ENCODE measurements at regions not wholly inside any gene's neighbourhood (a gene's known extent, or its start where the extent isn't known, plus 50 kb on each side); places are given as distances from the start of the nearest gene placed in this dataset.

- TF ChIP-seq CTCF (IDR thresholded peaks at IDR 0.05; ENCODE audit: poor library complexity, severe bottlenecking): no peak
- TF ChIP-seq RAD21 (conservative IDR thresholded peaks at IDR 0.05): no peak
- TF ChIP-seq EZH2 (IDR thresholded peaks at IDR 0.05; ENCODE audit: borderline replicate concordance, insufficient read depth, low read length, poor library complexity, severe bottlenecking): no peak
- TF ChIP-seq SMC3 (conservative IDR thresholded peaks at IDR 0.05; ENCODE audit: poor library complexity): no peak
- TF ChIP-seq POLR2AphosphoS5 (IDR thresholded peaks at IDR 0.05): no peak
- TF ChIP-seq EP300 (conservative IDR thresholded peaks at IDR 0.05; ENCODE audit: poor library complexity, severe bottlenecking): no peak
- TF ChIP-seq REST (IDR thresholded peaks at IDR 0.05; ENCODE audit: borderline replicate concordance): no peak
- no peak for TF ChIP-seq TAF1 (IDR thresholded peaks at IDR 0.05; ENCODE audit: low read depth)
- no peak for TF ChIP-seq MXI1 (conservative IDR thresholded peaks at IDR 0.05; ENCODE audit: poor library complexity, severe bottlenecking)
These were observed 99.4 kb upstream of the SDK2 start for GRCh38 chr17:73743518-73744201.

All from neural cell (in vitro differentiated cells).